ENCODE measurements at regions not wholly inside any gene's neighbourhood (a gene's known extent, or its start where the extent isn't known, plus 50 kb on each side); places are given as distances from the start of the nearest gene placed in this dataset.

- TF ChIP-seq, protein P1, sequence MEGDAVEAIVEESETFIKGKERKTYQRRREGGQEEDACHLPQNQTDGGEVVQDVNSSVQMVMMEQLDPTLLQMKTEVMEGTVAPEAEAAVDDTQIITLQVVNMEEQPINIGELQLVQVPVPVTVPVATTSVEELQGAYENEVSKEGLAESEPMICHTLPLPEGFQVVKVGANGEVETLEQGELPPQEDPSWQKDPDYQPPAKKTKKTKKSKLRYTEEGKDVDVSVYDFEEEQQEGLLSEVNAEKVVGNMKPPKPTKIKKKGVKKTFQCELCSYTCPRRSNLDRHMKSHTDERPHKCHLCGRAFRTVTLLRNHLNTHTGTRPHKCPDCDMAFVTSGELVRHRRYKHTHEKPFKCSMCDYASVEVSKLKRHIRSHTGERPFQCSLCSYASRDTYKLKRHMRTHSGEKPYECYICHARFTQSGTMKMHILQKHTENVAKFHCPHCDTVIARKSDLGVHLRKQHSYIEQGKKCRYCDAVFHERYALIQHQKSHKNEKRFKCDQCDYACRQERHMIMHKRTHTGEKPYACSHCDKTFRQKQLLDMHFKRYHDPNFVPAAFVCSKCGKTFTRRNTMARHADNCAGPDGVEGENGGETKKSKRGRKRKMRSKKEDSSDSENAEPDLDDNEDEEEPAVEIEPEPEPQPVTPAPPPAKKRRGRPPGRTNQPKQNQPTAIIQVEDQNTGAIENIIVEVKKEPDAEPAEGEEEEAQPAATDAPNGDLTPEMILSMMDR (IDR thresholded peaks at IDR 0.05; ENCODE audit: partially characterized antibody, unreplicated experiment): no peak
- no peak for DNase-seq
- H3K9me3 Mint-ChIP-seq (ENCODE audit: unreplicated experiment): no peaks in the 10 kb centered on the region
- peaks cover 2% of the 10 kb centered on the region for H3K4me1 Mint-ChIP-seq (ENCODE audit: low read depth, unreplicated experiment)
- H3K4me3 Mint-ChIP-seq (ENCODE audit: unreplicated experiment): no peak overlapping the region
- H3K27me3 Mint-ChIP-seq (ENCODE audit: unreplicated experiment): no peaks in the 10 kb centered on the region
- H3K36me3 Mint-ChIP-seq (ENCODE audit: unreplicated experiment): no peaks in the 10 kb centered on the region
- H3K27ac Mint-ChIP-seq (ENCODE audit: unreplicated experiment): no peak overlapping the region
These were observed 125.7 kb upstream of the ITGA1 start for GRCh38 chr5:52661903-52662595.

GRCh38 chr5:52665559-52665958, 122.2 kb upstream of the ITGA1 start:
- DNase-seq: no peak
- Mint-ChIP-seq H3K4me1 (ENCODE audit: low read depth, unreplicated experiment) (peaks cover 8% of the 10 kb centered on the region), H3K9me3 (ENCODE audit: unreplicated experiment) (peaks cover 2% of the 10 kb centered on the region), H3K4me3 (ENCODE audit: unreplicated experiment) (no peak overlapping the region), H3K27me3 (ENCODE audit: unreplicated experiment) (peaks cover 5% of the 10 kb centered on the region), H3K36me3 (ENCODE audit: unreplicated experiment) (no peaks in the 10 kb centered on the region), H3K27ac (ENCODE audit: unreplicated experiment) (no peak overlapping the region)
- TF ChIP-seq, protein P1 (IDR thresholded peaks at IDR 0.05; ENCODE audit: partially characterized antibody, unreplicated experiment): no peak

DNA sequence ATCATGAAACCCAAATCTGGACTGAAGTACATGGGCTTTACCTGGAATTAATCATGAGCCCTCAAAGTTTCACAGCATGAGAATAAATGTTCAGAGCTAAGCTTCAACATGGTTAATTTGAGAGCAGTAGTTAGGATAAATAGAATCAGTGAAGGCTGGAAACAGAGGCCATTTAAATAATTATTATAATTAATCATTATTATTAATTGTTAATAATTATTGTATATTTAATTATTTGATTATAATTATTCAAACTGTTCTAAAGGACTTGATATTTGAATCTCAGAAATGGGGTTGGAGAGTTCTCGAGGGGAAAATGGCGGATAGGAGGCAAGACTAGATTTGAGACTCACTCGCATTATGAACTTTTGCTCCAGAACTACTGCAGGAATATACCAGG, 119.6 kb upstream of the ITGA1 start:
- Mint-ChIP-seq H3K9me3 (ENCODE audit: unreplicated experiment) (peaks cover 2% of the 10 kb centered on the region), H3K4me3 (ENCODE audit: unreplicated experiment) (no peak overlapping the region)

GRCh38 chr5:52668544-52669185, 119.1 kb upstream of the ITGA1 start:
- H3K4me3 Mint-ChIP-seq (ENCODE audit: unreplicated experiment): no peak overlapping the region
- H3K27ac Mint-ChIP-seq (ENCODE audit: unreplicated experiment): no peak overlapping the region
- peaks cover 2% of the 10 kb centered on the region for H3K9me3 Mint-ChIP-seq (ENCODE audit: unreplicated experiment)
- DNase-seq: peak; percentile 58
- TF ChIP-seq, protein P1 (IDR thresholded peaks at IDR 0.05; ENCODE audit: partially characterized antibody, unreplicated experiment): no peak
- H3K4me1 Mint-ChIP-seq (ENCODE audit: low read depth, unreplicated experiment): peaks cover 8% of the 10 kb centered on the region
- no peaks in the 10 kb centered on the region for H3K36me3 Mint-ChIP-seq (ENCODE audit: unreplicated experiment)
- peaks cover 5% of the 10 kb centered on the region for H3K27me3 Mint-ChIP-seq (ENCODE audit: unreplicated experiment)

More for the DNA sequence above, 119.6 kb upstream of the ITGA1 start:
- Mint-ChIP-seq H3K36me3 (ENCODE audit: unreplicated experiment) (no peaks in the 10 kb centered on the region), H3K4me1 (ENCODE audit: low read depth, unreplicated experiment) (peaks cover 8% of the 10 kb centered on the region), H3K27ac (ENCODE audit: unreplicated experiment) (no peak overlapping the region), H3K27me3 (ENCODE audit: unreplicated experiment) (peaks cover 5% of the 10 kb centered on the region)
- no peak for DNase-seq
- TF ChIP-seq, protein P1 (IDR thresholded peaks at IDR 0.05; ENCODE audit: partially characterized antibody, unreplicated experiment): no peak

GRCh38 chr5:52672459-52672858, 115.3 kb upstream of the ITGA1 start:
- Mint-ChIP-seq H3K36me3 (ENCODE audit: unreplicated experiment) (no peaks in the 10 kb centered on the region), H3K4me1 (ENCODE audit: low read depth, unreplicated experiment) (peaks cover 6% of the 10 kb centered on the region), H3K27ac (ENCODE audit: unreplicated experiment) (no peak overlapping the region), H3K4me3 (ENCODE audit: unreplicated experiment) (no peak overlapping the region), H3K9me3 (ENCODE audit: unreplicated experiment) (peaks cover 6% of the 10 kb centered on the region), H3K27me3 (ENCODE audit: unreplicated experiment) (peaks cover 5% of the 10 kb centered on the region)
- no peak for DNase-seq
- TF ChIP-seq, protein P1 (IDR thresholded peaks at IDR 0.05; ENCODE audit: partially characterized antibody, unreplicated experiment): no peak
